ENCODE measurements at regions not wholly inside any gene's neighbourhood (a gene's known extent, or its start where the extent isn't known, plus 50 kb on each side); places are given as distances from the start of the nearest gene placed in this dataset.

- Mint-ChIP-seq H3K27ac (peak overlapping the region; percentile 21), H3K36me3 (no peaks in the 10 kb centered on the region), H3K4me1 (peaks cover 52% of the 10 kb centered on the region), H3K4me3 (no peak overlapping the region), H3K9me3 (peaks cover 4% of the 10 kb centered on the region), H3K27me3 (ENCODE audit: low read depth) (no peaks in the 10 kb centered on the region)
- DNase-seq (ENCODE audit: low spot score in 2 of 2, unreplicated experiment in 2 of 2): no peak
- no peak for TF ChIP-seq CTCF (IDR thresholded peaks at IDR 0.05; ENCODE audit: unreplicated experiment)
Measured at GRCh38 chr9:88773126-88773525, 218.1 kb upstream of the S1PR3 start.

GRCh38 chr9:88773627-88774244 is 217.5 kb upstream of the S1PR3 start:
- H3K4me3 Mint-ChIP-seq: no peak overlapping the region
- no peak for DNase-seq (ENCODE audit: low spot score in 2 of 2, unreplicated experiment in 2 of 2)
- H3K9me3 Mint-ChIP-seq: peaks cover 4% of the 10 kb centered on the region
- H3K4me1 Mint-ChIP-seq: peaks cover 54% of the 10 kb centered on the region
- no peak for TF ChIP-seq CTCF (IDR thresholded peaks at IDR 0.05; ENCODE audit: unreplicated experiment)
- H3K36me3 Mint-ChIP-seq: no peaks in the 10 kb centered on the region
- H3K27me3 Mint-ChIP-seq (ENCODE audit: low read depth): no peaks in the 10 kb centered on the region
- H3K27ac Mint-ChIP-seq: peak overlapping the region; percentile 31

- no peaks in the 10 kb centered on the region for H3K27me3 Mint-ChIP-seq (ENCODE audit: low read depth)
- H3K4me3 Mint-ChIP-seq: no peak overlapping the region
- peak overlapping the region; percentile 44 for H3K27ac Mint-ChIP-seq
- peaks cover 2% of the 10 kb centered on the region for H3K9me3 Mint-ChIP-seq
- peaks cover 54% of the 10 kb centered on the region for H3K4me1 Mint-ChIP-seq
- DNase-seq (ENCODE audit: low spot score in 2 of 2, unreplicated experiment in 2 of 2): no peak
- no peak for TF ChIP-seq CTCF (IDR thresholded peaks at IDR 0.05; ENCODE audit: unreplicated experiment)
- no peaks in the 10 kb centered on the region for H3K36me3 Mint-ChIP-seq
Measured at GRCh38 chr9:88775037-88775471, 216.2 kb upstream of the S1PR3 start.

- Mint-ChIP-seq H3K27me3 (ENCODE audit: low read depth) (no peaks in the 10 kb centered on the region), H3K4me3 (no peak overlapping the region), H3K9me3 (no peaks in the 10 kb centered on the region), H3K4me1 (peaks cover 54% of the 10 kb centered on the region), H3K27ac (peak overlapping the region; percentile 69), H3K36me3 (no peaks in the 10 kb centered on the region)
- DNase-seq (ENCODE audit: low spot score in 2 of 2, unreplicated experiment in 2 of 2): no peak
- TF ChIP-seq CTCF (IDR thresholded peaks at IDR 0.05; ENCODE audit: unreplicated experiment): no peak
Measured at GRCh38 chr9:88775559-88775958, 215.7 kb upstream of the S1PR3 start.

GRCh38 chr9:88775966-88776365 is 215.3 kb upstream of the S1PR3 start:
- H3K36me3 Mint-ChIP-seq: no peaks in the 10 kb centered on the region
- H3K4me3 Mint-ChIP-seq: no peak overlapping the region
- DNase-seq (ENCODE audit: low spot score in 2 of 2, unreplicated experiment in 2 of 2): no peak
- TF ChIP-seq CTCF (IDR thresholded peaks at IDR 0.05; ENCODE audit: unreplicated experiment): no peak
- H3K27me3 Mint-ChIP-seq (ENCODE audit: low read depth): no peaks in the 10 kb centered on the region
- H3K9me3 Mint-ChIP-seq: no peaks in the 10 kb centered on the region
- H3K27ac Mint-ChIP-seq: peak overlapping the region; percentile 69
- H3K4me1 Mint-ChIP-seq: peaks cover 54% of the 10 kb centered on the region
